Type B pancreatic cell (in vitro differentiated cells): ENCODE measurements at regions not wholly inside any gene's neighbourhood (a gene's known extent, or its start where the extent isn't known, plus 50 kb on each side); places are given as distances from the start of the nearest gene placed in this dataset.
A peak's percentile ranks its signal among the peaks of the same experiment; 100 is the strongest.
"Not testable (repeated sequence)": the region's sequence is repeated elsewhere in the genome, so short reads cannot be mapped to it uniquely, and the experiment has no call there.

Source experiments
- DNase-seq: peaks from one replicate; pipeline ENCODE4 v3.0.0; 2021; ENCODE audit warnings: mixed read lengths; ENCODE audit not compliant: unreplicated experiment; ENCODE audit errors: extremely low spot score
- H3K27ac Mint-ChIP-seq: 2 replicates; pipeline ENCODE4 v1.8.0; 2021; ENCODE audit warnings: mild to moderate bottlenecking, mixed read lengths
- H3K27me3 Mint-ChIP-seq: 2 replicates; pipeline ENCODE4 v1.8.0; 2021; ENCODE audit warnings: mixed read lengths
- H3K36me3 Mint-ChIP-seq: 2 replicates; pipeline ENCODE4 v1.8.0; 2021; ENCODE audit warnings: mixed read lengths
- H3K4me1 Mint-ChIP-seq: one replicate; pipeline ENCODE4 v1.8.0; 2021; ENCODE audit warnings: mixed read lengths; ENCODE audit not compliant: unreplicated experiment
- H3K4me3 Mint-ChIP-seq: 2 replicates; pipeline ENCODE4 v1.8.0; 2021; ENCODE audit warnings: mild to moderate bottlenecking, mixed read lengths
- H3K9me3 Mint-ChIP-seq: 2 replicates; pipeline ENCODE4 v1.8.0; 2021; ENCODE audit warnings: mixed read lengths
- CTCF ChIP-seq: fragments of 200-600 bp; sonication (generic); conservative IDR thresholded peaks from 2 replicates; pipeline ENCODE4 v1.5.0; 2021; ENCODE audit warnings: antibody characterized with exemption, mild to moderate bottlenecking

- no peaks in the 10 kb centered on the region for H3K36me3 Mint-ChIP-seq
- no peak for TF ChIP-seq CTCF
- no peaks in the 10 kb centered on the region for H3K27me3 Mint-ChIP-seq
- no peaks in the 10 kb centered on the region for H3K9me3 Mint-ChIP-seq
- H3K27ac Mint-ChIP-seq = no peak overlapping the region
- DNase-seq = no peak
- no peak overlapping the region for H3K4me3 Mint-ChIP-seq
- H3K4me1 Mint-ChIP-seq = no peaks in the 10 kb centered on the region
Measured at GRCh38 chr6:137977206-137977605, 110.1 kb downstream of the TNFAIP3 start.

DNA sequence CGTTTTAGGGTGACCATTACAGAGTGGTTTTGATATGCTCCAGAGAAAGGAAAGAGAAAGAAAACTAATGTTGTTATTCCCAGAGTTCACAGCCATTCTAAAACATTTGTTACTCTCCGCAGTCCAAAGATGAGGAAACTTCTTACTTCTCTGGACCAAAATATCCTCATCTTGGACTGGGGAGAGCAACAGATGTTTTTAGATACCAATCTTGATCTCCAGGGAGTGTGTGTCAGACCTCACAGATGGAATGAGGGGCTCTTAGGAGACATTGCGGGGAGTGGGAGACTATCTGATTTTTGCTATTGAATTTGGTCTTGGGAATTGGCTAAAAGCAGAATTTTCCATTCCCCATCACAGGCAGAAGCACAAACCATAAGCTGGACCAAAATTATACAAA is 110.8 kb downstream of the TNFAIP3 start:
- H3K36me3 Mint-ChIP-seq = no peaks in the 10 kb centered on the region

GRCh38 chr6:137978252-137978896 is 111.3 kb downstream of the TNFAIP3 start:
- H3K9me3 Mint-ChIP-seq = no peaks in the 10 kb centered on the region
- H3K27ac Mint-ChIP-seq = peak overlapping the region; percentile 43
- no peaks in the 10 kb centered on the region for H3K36me3 Mint-ChIP-seq
- H3K27me3 Mint-ChIP-seq = no peaks in the 10 kb centered on the region
- no peak for DNase-seq
- no peaks in the 10 kb centered on the region for H3K4me1 Mint-ChIP-seq
- peak overlapping the region; percentile 24 for H3K4me3 Mint-ChIP-seq
- TF ChIP-seq CTCF = no peak

More for the DNA sequence above, 110.8 kb downstream of the TNFAIP3 start:
- no peak for TF ChIP-seq CTCF
- no peaks in the 10 kb centered on the region for H3K9me3 Mint-ChIP-seq
- H3K27me3 Mint-ChIP-seq = no peaks in the 10 kb centered on the region
- H3K4me3 Mint-ChIP-seq = no peak overlapping the region
- H3K4me1 Mint-ChIP-seq = no peaks in the 10 kb centered on the region
- no peak for DNase-seq
- peak overlapping the region; percentile 43 for H3K27ac Mint-ChIP-seq

- not testable (repeated sequence) for H3K4me1 Mint-ChIP-seq, DNase-seq, H3K27ac Mint-ChIP-seq, H3K9me3 Mint-ChIP-seq, H3K36me3 Mint-ChIP-seq, H3K27me3 Mint-ChIP-seq, H3K4me3 Mint-ChIP-seq
Measured at GRCh38 chr6:137979263-137979662, 112.2 kb downstream of the TNFAIP3 start.

GRCh38 chr6:137980777-137981176 is 113.7 kb downstream of the TNFAIP3 start:
- Mint-ChIP-seq H3K27ac (no peak overlapping the region), H3K9me3 (no peaks in the 10 kb centered on the region), H3K4me1 (no peaks in the 10 kb centered on the region), H3K4me3 (no peak overlapping the region), H3K36me3 (no peaks in the 10 kb centered on the region), H3K27me3 (no peaks in the 10 kb centered on the region)
- no peak for DNase-seq
- TF ChIP-seq CTCF = no peak

GRCh38 chr6:137981758-137982157 is 114.7 kb downstream of the TNFAIP3 start:
- Mint-ChIP-seq H3K9me3 (peaks cover 2% of the 10 kb centered on the region), H3K27ac (no peak overlapping the region), H3K4me3 (no peak overlapping the region), H3K27me3 (peaks cover 2% of the 10 kb centered on the region), H3K36me3 (no peaks in the 10 kb centered on the region), H3K4me1 (no peaks in the 10 kb centered on the region)
- TF ChIP-seq CTCF = no peak
- no peak for DNase-seq
